CD4-positive, alpha-beta T cell treated with Interferon alpha-2 for 1 hour (primary cell): ENCODE measurements at regions not wholly inside any gene's neighbourhood (a gene's known extent, or its start where the extent isn't known, plus 50 kb on each side); places are given as distances from the start of the nearest gene placed in this dataset.
"Not testable (repeated sequence)": the region's sequence is repeated elsewhere in the genome, so short reads cannot be mapped to it uniquely, and the experiment has no call there.

Experiments used
- DNase-seq, 2 donors: peaks; one replicate each; pipeline ENCODE4 v3.0.0-alpha.2; 2020 to 2022

GRCh38 chr7:55304018-55304762, 60.9 kb upstream of the LANCL2 start:
- DNase-seq = no peak

GRCh38 chr7:55305135-55305534, 60.0 kb upstream of the LANCL2 start:
- DNase-seq = no peak

- no peak for DNase-seq
These were observed 58.8 kb upstream of the LANCL2 start for GRCh38 chr7:55306331-55306730.

- DNase-seq = no peak
These were observed 57.8 kb upstream of the LANCL2 start for GRCh38 chr7:55307123-55307916.

GRCh38 chr7:55308186-55308929, 56.8 kb upstream of the LANCL2 start:
- peak in 1 of 2 donors; percentile 3 for DNase-seq

- DNase-seq = peak; percentile 51 to 67
These were observed 55.8 kb upstream of the LANCL2 start for GRCh38 chr7:55309040-55309991.

GRCh38 chr7:55310287-55311025, 54.7 kb upstream of the LANCL2 start:
- DNase-seq = no peak

- DNase-seq = not testable (repeated sequence)
These were observed 53.2 kb upstream of the LANCL2 start for GRCh38 chr7:55311892-55312291.

GRCh38 chr7:55313671-55314070, 51.5 kb upstream of the LANCL2 start:
- DNase-seq = not testable (repeated sequence)

GRCh38 chr7:55314967-55315366, 50.2 kb upstream of the LANCL2 start:
- no peak for DNase-seq
